Eye (tissue), 1 donor: ENCODE measurements at regions not wholly inside any gene's neighbourhood (a gene's known extent, or its start where the extent isn't known, plus 50 kb on each side); places are given as distances from the start of the nearest gene placed in this dataset.

Experiments
- DNase-seq: peaks from one replicate; pipeline ENCODE4 v3.0.0-alpha.2; 2015

DNA sequence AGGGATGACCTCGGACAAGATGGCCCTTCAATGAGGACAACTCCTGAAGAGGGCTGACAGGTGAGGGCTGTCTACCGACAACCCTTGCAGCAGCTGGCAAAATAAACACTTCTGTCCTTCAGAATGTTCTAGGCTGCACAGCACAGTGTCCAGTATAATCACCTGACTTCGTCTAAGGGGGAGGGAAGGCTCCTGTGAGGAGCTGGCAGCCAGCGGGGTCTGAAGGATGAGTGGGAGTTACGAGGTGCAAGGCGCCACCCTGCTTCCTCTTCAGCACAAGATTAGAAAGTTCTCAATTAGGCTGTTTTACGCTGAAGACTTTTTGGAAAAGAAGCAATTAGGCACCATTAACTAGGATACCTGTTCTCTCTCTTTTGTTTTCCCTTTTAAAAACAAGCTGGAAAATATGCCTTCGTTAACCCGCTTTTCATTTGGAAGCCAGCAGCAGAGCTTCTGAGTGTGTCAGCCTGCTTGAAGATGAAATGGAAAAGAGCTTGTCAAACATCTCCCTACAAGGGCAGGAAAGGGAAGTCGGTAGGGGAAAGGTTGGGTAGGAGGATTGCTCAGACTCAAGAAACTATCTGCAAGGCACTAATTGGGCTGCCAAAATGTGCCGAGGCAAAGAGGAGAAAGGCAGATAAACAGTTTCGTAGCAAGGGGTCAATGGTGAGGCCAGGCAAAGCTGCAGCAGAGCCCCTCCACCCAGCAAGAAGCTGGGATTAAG lies 592.2 kb upstream of the CADM1 start:
- peak; percentile 26 for DNase-seq

- no peak for DNase-seq
These were observed 589.5 kb upstream of the CADM1 start for GRCh38 chr11:116093481-116094270.

DNA sequence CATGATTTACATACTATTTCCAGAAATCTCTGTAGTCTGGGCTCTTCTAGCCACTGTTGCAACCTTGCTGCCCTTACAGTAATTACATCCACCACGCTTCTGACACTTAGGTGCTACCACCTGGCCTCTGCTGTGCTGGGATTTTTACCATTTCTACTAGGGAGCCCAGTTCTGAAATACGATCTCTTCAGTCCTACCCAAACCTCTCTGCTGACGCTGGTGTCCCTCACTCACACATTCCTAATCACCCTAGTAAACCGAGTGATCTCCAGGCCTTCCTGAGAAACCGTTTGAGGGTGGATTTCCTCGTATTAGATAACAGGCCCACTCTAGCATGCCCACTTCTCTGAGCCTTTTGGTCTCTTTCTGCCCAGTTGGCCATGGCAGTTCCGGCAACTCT lies 588.9 kb upstream of the CADM1 start:
- no peak for DNase-seq

- no peak for DNase-seq
These were observed 582.2 kb upstream of the CADM1 start for GRCh38 chr11:116086426-116086825.

GRCh38 chr11:116085031-116085635 lies 580.9 kb upstream of the CADM1 start:
- no peak for DNase-seq

DNA sequence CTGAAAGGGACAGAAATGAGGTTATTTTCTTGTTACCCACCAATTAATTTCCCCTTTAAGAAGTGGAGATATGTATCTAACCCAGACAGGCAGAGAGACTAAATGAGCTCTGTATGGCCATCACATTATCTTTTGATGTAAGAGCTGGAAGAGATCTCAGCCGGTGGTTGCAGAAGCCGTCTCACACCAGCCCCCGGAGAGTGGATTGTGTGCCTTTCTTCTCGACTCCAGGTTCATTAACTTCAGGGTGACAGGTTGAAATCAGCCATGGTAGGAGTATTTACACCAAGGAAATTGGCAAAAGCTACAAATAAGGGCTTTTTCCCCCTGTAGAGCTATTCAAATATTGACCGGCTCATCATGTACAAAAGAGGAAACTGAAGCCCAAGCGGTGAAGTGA lies 580.3 kb upstream of the CADM1 start:
- DNase-seq = no peak

- DNase-seq = no peak
These were observed 578.0 kb upstream of the CADM1 start for GRCh38 chr11:116082256-116082655.

GRCh38 chr11:116079580-116079979 lies 575.4 kb upstream of the CADM1 start:
- no peak for DNase-seq

DNA sequence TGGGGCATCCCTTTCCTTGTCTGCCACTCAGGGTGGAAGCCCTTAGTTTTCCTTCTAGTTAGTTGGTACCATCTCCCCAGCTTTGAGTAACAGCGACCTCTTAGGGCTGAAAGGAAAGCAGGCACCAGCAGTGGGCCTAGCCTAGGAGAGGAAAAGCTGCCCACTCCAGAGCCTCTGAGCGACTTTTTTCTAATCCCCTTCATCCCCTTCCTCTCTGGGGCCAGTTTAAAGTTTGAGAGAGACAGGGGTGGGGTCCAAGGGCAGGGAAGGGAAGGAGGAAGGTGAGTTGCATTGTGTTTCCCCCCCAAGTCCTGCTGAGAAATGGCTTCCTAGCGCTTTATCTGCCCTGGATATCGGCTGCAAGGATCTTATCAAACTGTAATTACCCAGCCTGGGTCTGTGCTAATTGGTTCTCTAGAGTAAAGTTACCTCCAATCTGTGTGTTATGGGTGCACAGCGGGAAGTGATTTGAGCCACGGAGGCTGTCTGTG lies 573.9 kb upstream of the CADM1 start:
- peak; percentile 82 for DNase-seq

DNA sequence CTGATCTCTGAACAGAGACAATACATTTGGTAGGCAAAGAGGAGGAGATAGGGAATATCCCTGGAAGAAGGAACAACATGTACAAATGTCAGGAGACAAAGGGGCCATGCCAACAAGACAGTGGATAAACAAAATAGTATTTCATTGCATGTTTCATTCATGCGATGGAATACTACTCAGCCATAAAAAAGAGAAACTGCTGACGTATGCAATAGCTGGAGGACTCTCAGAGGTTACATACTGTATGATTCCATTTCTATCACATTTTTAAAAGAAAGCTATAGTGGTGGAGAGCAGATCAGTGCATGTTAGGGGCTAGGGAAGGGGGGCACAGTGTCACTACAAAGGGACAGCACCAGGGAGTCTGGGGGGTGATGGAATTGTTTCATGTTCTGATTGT lies 572.9 kb upstream of the CADM1 start:
- no peak for DNase-seq

- peak; percentile 93 for DNase-seq
These were observed 569.9 kb upstream of the CADM1 start for GRCh38 chr11:116073854-116074837.

DNA sequence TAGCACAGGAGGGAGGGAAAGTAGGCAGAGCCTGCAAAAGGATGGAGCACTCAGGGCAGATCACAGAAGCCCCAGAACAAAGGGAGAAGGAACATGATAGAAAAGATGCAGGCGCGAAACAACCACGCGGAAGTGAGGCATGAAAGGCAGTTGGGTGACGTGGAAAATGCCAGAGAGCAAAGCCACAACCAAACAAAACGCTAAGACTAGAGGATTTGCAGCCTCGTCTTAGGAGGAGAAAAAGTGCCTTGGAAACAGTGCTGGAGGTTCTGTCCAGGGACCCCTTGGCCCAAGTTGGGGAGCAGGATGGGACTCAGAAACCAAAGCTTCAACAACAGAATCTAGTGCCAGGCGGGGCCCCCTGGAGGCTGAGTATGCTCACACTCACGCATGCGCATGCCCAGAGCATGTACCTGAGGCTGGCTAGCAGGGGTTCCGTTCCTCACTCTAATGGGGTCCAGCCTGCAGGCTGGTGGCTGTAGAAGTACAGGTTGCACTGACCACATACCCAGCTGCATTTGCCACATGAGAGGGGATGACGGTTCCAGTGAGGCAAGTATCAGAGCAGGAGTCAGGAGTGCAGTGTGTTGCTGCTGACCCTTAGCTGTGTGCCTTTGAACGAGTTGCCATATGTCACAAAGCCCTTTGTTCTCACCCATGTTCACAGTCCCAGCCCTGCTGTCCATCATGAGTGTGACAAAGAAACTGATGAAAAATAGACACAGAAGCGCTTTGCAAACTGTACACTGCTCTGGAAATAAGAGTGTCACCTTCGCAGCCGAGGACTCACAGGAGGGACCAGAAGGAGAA lies 568.6 kb upstream of the CADM1 start:
- peak; percentile 67 for DNase-seq

DNA sequence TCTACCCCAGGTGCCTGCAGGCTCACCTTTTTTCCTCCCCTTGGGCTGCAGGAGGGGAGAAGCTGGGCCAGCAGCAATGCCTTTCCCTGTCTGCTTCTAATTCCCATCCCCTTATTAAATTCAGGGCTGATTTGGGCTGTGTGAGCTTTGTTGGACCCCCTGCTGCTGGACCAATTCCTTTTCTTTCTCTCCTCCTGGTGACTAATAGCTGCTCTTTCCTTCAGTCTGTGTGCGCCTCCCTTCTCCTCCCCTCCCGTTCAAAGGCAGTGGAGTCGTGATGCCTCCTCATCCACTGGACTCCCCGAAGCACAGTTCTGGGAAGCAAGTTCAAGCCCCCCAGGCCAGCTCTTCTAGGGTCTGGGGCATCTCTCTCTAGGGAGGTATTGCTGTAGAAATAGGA lies 567.9 kb upstream of the CADM1 start:
- peak; percentile 60 for DNase-seq

GRCh38 chr11:116071241-116071640 lies 567.0 kb upstream of the CADM1 start:
- DNase-seq = no peak

DNA sequence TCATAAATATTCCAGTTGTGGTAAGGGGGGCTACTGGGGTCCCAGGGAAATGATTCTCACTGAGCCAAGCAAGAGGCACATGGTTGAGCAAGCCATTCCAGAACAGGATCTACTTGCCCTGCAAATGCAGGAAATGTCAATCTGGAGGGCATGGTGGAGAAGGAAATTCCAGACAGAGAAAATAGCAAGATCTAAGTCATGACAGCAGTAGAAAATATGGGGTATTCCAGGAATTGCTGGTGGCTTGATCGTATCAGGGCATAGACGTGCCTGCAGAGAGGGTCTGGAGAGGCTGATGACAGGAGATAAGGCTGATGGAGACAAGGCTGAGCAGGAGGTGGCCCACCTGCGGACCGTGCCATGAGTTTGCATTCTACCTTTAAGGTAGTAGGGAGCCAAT lies 566.3 kb upstream of the CADM1 start:
- peak; percentile 18 for DNase-seq

DNA sequence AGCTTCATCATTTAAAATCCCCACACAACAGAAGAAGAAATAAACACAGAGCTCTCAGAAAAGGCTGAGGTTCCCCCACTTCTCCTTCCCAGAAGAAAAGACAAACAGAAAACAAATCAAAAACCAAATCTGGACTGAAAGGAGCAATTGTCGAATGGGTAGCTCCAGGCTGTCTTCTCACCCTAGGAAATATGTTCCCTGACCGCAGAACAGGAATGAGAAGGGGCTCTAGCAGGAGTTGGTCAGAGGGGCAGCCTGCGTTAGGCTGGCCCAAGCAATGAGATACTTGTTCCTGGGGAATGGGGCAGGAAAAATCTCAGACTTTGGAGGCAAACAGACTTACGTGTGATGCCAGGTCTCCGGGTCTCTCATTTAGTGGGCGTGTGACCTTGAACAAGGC lies 562.6 kb upstream of the CADM1 start:
- no peak for DNase-seq

DNA sequence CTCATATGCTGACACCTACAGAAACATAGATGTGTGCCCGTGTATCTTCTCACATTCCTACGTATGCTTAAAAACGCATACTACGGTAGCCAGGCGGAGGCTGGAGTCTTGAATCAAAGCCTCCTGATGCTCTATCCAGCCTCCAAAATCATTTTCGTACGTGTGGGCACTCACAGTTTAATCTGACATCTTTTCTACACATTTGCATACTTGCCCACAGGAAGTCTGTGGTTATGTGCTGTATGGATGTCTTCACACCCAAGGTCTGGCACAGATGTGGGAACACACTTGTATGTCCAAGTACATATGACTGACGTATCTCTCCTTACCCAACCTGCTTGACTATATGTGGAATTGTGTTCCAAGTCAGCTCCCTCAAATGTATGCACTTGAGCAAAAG lies 561.8 kb upstream of the CADM1 start:
- DNase-seq = no peak

DNA sequence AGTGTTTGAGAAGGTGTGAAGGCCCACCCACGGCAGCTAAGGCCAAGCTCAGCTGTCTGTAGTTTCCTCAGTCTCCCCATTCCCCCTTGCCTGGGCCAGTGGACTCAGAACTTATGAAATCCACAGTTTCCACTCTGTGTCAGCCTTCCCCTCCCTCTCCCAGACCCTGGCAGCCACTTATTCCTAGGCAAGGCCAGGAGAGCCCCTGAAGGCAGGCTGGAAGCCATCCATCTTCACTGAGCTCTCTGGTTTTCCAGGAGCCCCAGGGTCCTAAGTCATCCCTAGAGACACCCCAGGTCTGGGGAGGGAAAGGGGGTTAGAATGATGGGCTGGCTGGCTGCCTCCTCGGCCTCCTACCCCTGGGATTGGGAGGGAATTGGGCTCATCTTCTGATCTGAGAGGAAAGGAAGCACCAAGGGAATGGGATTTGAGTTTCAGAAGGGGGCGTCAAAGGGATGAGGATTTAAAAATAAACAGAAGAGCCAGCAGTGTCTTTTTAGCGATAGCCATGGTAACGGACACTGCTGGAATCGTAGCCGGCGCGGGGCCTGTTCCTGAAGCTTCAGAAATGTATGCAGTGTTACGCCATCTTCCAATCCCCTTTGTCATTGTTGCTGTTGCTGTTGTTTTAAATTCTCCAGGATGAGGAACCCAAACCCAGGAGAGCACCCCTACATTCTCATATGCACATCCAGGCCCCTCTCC lies 561.1 kb upstream of the CADM1 start:
- no peak for DNase-seq

GRCh38 chr11:116062490-116063171 lies 558.4 kb upstream of the CADM1 start:
- DNase-seq = peak; percentile 75

GRCh38 chr11:116062129-116062489 lies 557.9 kb upstream of the CADM1 start:
- no peak for DNase-seq

DNA sequence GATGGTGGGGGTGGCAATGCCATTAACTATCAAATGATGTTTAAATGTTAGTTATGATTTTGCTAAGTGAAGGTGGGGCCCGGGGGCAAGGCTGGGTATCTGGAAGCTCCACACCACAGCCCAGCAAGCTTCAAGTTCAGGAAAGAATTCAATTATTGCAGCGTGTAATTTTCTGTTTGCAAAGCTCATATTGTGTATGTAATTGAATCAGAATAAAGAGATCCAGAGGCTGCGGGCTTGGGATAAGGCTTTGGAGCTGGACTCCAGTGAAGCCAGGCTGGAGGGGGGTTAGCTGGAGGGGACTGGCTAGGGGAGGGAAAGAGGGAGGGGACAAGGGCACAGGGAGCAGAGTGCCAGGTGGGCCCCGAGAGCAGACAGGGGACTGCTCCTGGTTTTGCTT lies 557.1 kb upstream of the CADM1 start:
- no peak for DNase-seq
